ENCODE measurements at regions not wholly inside any gene's neighbourhood (a gene's known extent, or its start where the extent isn't known, plus 50 kb on each side); places are given as distances from the start of the nearest gene placed in this dataset.

GRCh38 chr14:46499521-46499920, 152.1 kb downstream of the RPL10L start:
- Mint-ChIP-seq H3K27me3 (ENCODE audit: unreplicated experiment) (peaks cover 3% of the 10 kb centered on the region), H3K36me3 (ENCODE audit: unreplicated experiment) (no peaks in the 10 kb centered on the region), H3K27ac (ENCODE audit: unreplicated experiment) (no peak overlapping the region), H3K4me1 (ENCODE audit: unreplicated experiment) (no peaks in the 10 kb centered on the region), H3K9me3 (ENCODE audit: unreplicated experiment) (no peaks in the 10 kb centered on the region), H3K4me3 (ENCODE audit: unreplicated experiment) (no peak overlapping the region)
- no peak for DNase-seq (ENCODE audit: extremely low spot score, unreplicated experiment)
- TF ChIP-seq CTCF (IDR thresholded peaks at IDR 0.05), result no peak

DNA sequence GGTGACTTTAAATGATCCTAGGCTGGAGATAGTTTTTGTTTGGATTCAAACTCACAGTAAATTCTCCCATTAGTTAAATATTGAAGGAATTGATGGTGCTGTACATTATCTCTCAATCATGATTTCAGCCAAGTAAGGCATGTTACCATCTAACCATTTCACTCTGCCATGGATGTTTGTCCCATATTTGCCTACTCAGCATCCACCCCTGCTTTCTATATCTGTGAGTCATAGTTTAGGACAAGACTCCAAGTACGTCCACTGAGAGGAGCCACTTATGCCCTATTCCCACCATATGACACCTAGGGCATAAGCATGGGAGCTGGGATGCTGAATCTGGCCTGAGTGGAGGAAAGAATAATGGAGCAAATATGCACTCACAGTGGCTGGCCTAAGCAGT, 155.2 kb downstream of the RPL10L start:
- DNase-seq (ENCODE audit: extremely low spot score, unreplicated experiment), result no peak
- H3K9me3 Mint-ChIP-seq (ENCODE audit: unreplicated experiment), result no peaks in the 10 kb centered on the region
- H3K27me3 Mint-ChIP-seq (ENCODE audit: unreplicated experiment), result peaks cover 2% of the 10 kb centered on the region
- no peaks in the 10 kb centered on the region for H3K36me3 Mint-ChIP-seq (ENCODE audit: unreplicated experiment)
- H3K27ac Mint-ChIP-seq (ENCODE audit: unreplicated experiment), result no peak overlapping the region
- H3K4me3 Mint-ChIP-seq (ENCODE audit: unreplicated experiment), result no peak overlapping the region
- H3K4me1 Mint-ChIP-seq (ENCODE audit: unreplicated experiment), result no peaks in the 10 kb centered on the region
- no peak for TF ChIP-seq CTCF (IDR thresholded peaks at IDR 0.05)

GRCh38 chr14:46490238-46490685, 161.3 kb downstream of the RPL10L start:
- H3K27ac Mint-ChIP-seq (ENCODE audit: unreplicated experiment), result no peak overlapping the region
- TF ChIP-seq CTCF (IDR thresholded peaks at IDR 0.05), result peak; percentile 38
- no peak overlapping the region for H3K4me3 Mint-ChIP-seq (ENCODE audit: unreplicated experiment)
- H3K36me3 Mint-ChIP-seq (ENCODE audit: unreplicated experiment), result no peaks in the 10 kb centered on the region
- no peaks in the 10 kb centered on the region for H3K9me3 Mint-ChIP-seq (ENCODE audit: unreplicated experiment)
- H3K27me3 Mint-ChIP-seq (ENCODE audit: unreplicated experiment), result peaks cover 4% of the 10 kb centered on the region
- no peak for DNase-seq (ENCODE audit: extremely low spot score, unreplicated experiment)
- no peaks in the 10 kb centered on the region for H3K4me1 Mint-ChIP-seq (ENCODE audit: unreplicated experiment)

- H3K9me3 Mint-ChIP-seq (ENCODE audit: unreplicated experiment), result no peaks in the 10 kb centered on the region
- TF ChIP-seq CTCF (IDR thresholded peaks at IDR 0.05), result no peak
- no peak for DNase-seq (ENCODE audit: extremely low spot score, unreplicated experiment)
- H3K27ac Mint-ChIP-seq (ENCODE audit: unreplicated experiment), result no peak overlapping the region
- H3K4me3 Mint-ChIP-seq (ENCODE audit: unreplicated experiment), result no peak overlapping the region
- H3K36me3 Mint-ChIP-seq (ENCODE audit: unreplicated experiment), result no peaks in the 10 kb centered on the region
- peaks cover 2% of the 10 kb centered on the region for H3K27me3 Mint-ChIP-seq (ENCODE audit: unreplicated experiment)
- H3K4me1 Mint-ChIP-seq (ENCODE audit: unreplicated experiment), result no peaks in the 10 kb centered on the region
These were observed 163.2 kb downstream of the RPL10L start for GRCh38 chr14:46488374-46488773.

- TF ChIP-seq CTCF (IDR thresholded peaks at IDR 0.05), result no peak
- no peaks in the 10 kb centered on the region for H3K4me1 Mint-ChIP-seq (ENCODE audit: unreplicated experiment)
- H3K27ac Mint-ChIP-seq (ENCODE audit: unreplicated experiment), result no peak overlapping the region
- no peaks in the 10 kb centered on the region for H3K9me3 Mint-ChIP-seq (ENCODE audit: unreplicated experiment)
- DNase-seq (ENCODE audit: extremely low spot score, unreplicated experiment), result no peak
- H3K27me3 Mint-ChIP-seq (ENCODE audit: unreplicated experiment), result peaks cover 2% of the 10 kb centered on the region
- H3K36me3 Mint-ChIP-seq (ENCODE audit: unreplicated experiment), result no peaks in the 10 kb centered on the region
- H3K4me3 Mint-ChIP-seq (ENCODE audit: unreplicated experiment), result no peak overlapping the region
These were observed 163.8 kb downstream of the RPL10L start for GRCh38 chr14:46487582-46488350.

Measured in osteocyte (in vitro differentiated cells).